ENCODE measurements at regions not wholly inside any gene's neighbourhood (a gene's known extent, or its start where the extent isn't known, plus 50 kb on each side); places are given as distances from the start of the nearest gene placed in this dataset.

GRCh38 chr4:83191026-83191425 lies 76.5 kb upstream of the PLAC8 start:
- H3K4me3 ChIP-seq: no peak overlapping the region
- DNase-seq (no peak), ATAC-seq (no peak)
- TF ChIP-seq CTCF (IDR thresholded peaks at IDR 0.05): no peak
- intact Hi-C loops (cut with DNase I): no loop called here
- WGBS, 3 donors: 84 to 86% (median 84%) methylated on average over 2 of the region's 2 CpGs
- H3K9me3 ChIP-seq: no peaks in the 10 kb centered on the region
- no peaks in the 10 kb centered on the region for H3K4me1 ChIP-seq
- H3K27ac ChIP-seq: no peak overlapping the region
- H3K27me3 ChIP-seq (ENCODE audit: insufficient read depth in 3 of 3, low read length in 2 of 3): no peaks in the 10 kb centered on the region
- no peaks in the 10 kb centered on the region for H3K36me3 ChIP-seq (ENCODE audit: insufficient read depth in 1 of 2, low read depth in 1 of 2)

GRCh38 chr4:83189631-83190136 lies 75.2 kb upstream of the PLAC8 start:
- WGBS, 3 donors: 52 to 64% (median 58%) methylated on average over 7 of the region's 7 CpGs
- no peak for DNase-seq

GRCh38 chr4:83180431-83180968 lies 66.0 kb upstream of the PLAC8 start:
- ATAC-seq (no peak), DNase-seq (no peak)
- no peaks in the 10 kb centered on the region for H3K9me3 ChIP-seq
- WGBS, 3 donors: 51 to 57% (median 56%) methylated on average over 7 of the region's 7 CpGs
- no peak overlapping the region for H3K27ac ChIP-seq
- no peak overlapping the region for H3K4me3 ChIP-seq
- H3K4me1 ChIP-seq: no peaks in the 10 kb centered on the region
- no peaks in the 10 kb centered on the region for H3K36me3 ChIP-seq (ENCODE audit: insufficient read depth in 1 of 2, low read depth in 1 of 2)
- intact Hi-C loops (cut with DNase I): no loop called here
- no peaks in the 10 kb centered on the region for H3K27me3 ChIP-seq (ENCODE audit: insufficient read depth in 3 of 3, low read length in 2 of 3)
- no peak for TF ChIP-seq CTCF (IDR thresholded peaks at IDR 0.05)

More at GRCh38 chr4:83189631-83190136, 75.2 kb upstream of the PLAC8 start:
- no peak for ATAC-seq
- intact Hi-C loops (cut with DNase I): no loop called here
- Histone ChIP-seq H3K4me1 (no peaks in the 10 kb centered on the region), H3K27ac (no peak overlapping the region), H3K9me3 (no peaks in the 10 kb centered on the region), H3K4me3 (no peak overlapping the region), H3K36me3 (ENCODE audit: insufficient read depth in 1 of 2, low read depth in 1 of 2) (no peaks in the 10 kb centered on the region), H3K27me3 (ENCODE audit: insufficient read depth in 3 of 3, low read length in 2 of 3) (no peaks in the 10 kb centered on the region)
- TF ChIP-seq CTCF (IDR thresholded peaks at IDR 0.05): no peak

- no peak overlapping the region for H3K4me3 ChIP-seq
- ATAC-seq (no peak), DNase-seq (no peak)
- intact Hi-C loops (cut with DNase I): no loop called here
- no peaks in the 10 kb centered on the region for H3K27me3 ChIP-seq (ENCODE audit: insufficient read depth in 3 of 3, low read length in 2 of 3)
- 27 to 53% (median 31%) methylated on average over 2 of the region's 2 CpGs for WGBS, 3 donors
- no peak for TF ChIP-seq CTCF (IDR thresholded peaks at IDR 0.05)
- no peaks in the 10 kb centered on the region for H3K4me1 ChIP-seq
- no peaks in the 10 kb centered on the region for H3K36me3 ChIP-seq (ENCODE audit: insufficient read depth in 1 of 2, low read depth in 1 of 2)
- no peaks in the 10 kb centered on the region for H3K9me3 ChIP-seq
- no peak overlapping the region for H3K27ac ChIP-seq
Observed at GRCh38 chr4:83179205-83179604, 64.7 kb upstream of the PLAC8 start.

GRCh38 chr4:83178029-83178428 lies 63.5 kb upstream of the PLAC8 start:
- Histone ChIP-seq H3K27me3 (ENCODE audit: insufficient read depth in 3 of 3, low read length in 2 of 3) (no peaks in the 10 kb centered on the region), H3K27ac (no peak overlapping the region), H3K4me3 (no peak overlapping the region), H3K4me1 (no peaks in the 10 kb centered on the region), H3K36me3 (ENCODE audit: insufficient read depth in 1 of 2, low read depth in 1 of 2) (no peaks in the 10 kb centered on the region), H3K9me3 (no peaks in the 10 kb centered on the region)
- intact Hi-C loops (cut with DNase I): no loop called here
- no peak for TF ChIP-seq CTCF (IDR thresholded peaks at IDR 0.05)
- ATAC-seq (no peak), DNase-seq (no peak)
- WGBS, 3 donors: 37 to 59% (median 45%) methylated on average over 2 of the region's 2 CpGs

Measured in psoas muscle (tissue), 7 donors.